Epithelial cell of prostate (primary cell): ENCODE measurements at regions not wholly inside any gene's neighbourhood (a gene's known extent, or its start where the extent isn't known, plus 50 kb on each side); places are given as distances from the start of the nearest gene placed in this dataset.
"Not testable (repeated sequence)": the region's sequence is repeated elsewhere in the genome, so short reads cannot be mapped to it uniquely, and the experiment has no call there.

Source experiments
- DNase-seq: peaks from one replicate; pipeline ENCODE4 v3.0.0-alpha.2; 2011; ENCODE audit warnings: low read depth, low spot score
- H3K27ac ChIP-seq: fragments of 450-650 bp; 2 replicates; pipeline ENCODE4 v1.5.1; 2017; ENCODE audit warnings: mild to moderate bottlenecking

DNA sequence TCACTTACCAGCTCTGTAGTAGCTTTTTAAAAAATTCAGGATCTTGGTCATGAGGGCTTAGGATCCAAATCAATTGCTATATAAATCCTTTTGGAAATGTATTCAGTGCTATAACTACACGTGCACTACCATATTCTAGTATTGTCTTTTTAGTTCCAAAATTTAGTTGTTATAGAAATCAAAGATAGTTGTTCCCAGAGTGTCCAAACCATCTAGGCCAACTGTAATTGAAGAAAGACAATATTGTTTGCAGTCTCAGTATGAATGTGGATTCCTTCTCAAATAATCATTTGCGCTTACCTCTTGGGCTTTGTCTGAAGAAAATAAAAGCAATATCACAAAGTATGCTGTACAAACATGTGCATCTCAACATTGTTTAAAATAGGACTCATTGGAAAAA is 184.1 kb upstream of the EDNRB start:
- DNase-seq = no peak
- H3K27ac ChIP-seq = no peak overlapping the region

DNA sequence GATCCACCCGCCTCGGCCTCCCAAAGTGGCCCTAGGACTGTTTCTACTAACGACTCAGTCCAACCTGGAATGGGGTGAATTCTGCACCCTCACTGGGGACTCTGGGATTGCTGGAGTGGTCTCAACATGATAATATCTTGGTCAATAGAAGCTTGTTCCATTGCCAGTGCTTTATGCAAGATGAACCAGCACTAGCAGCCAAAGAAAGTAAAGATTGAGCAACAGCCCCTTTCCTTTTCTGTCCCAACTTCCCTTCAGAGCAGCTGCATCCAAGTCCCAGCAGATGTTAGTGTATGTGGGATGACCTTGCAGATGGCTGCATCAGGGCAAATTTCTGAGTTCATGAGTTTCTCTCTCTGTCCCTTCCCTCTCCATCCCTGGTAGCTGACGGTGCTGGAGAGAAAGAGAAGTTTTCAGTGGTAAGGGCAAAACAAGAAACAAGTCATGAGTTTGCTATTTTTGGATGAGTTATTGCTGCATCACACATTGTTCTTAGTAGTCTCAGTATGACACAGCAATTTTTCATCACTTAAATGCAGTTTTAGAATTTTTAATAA is 183.6 kb upstream of the EDNRB start:
- H3K27ac ChIP-seq = no peak overlapping the region
- DNase-seq = no peak

DNA sequence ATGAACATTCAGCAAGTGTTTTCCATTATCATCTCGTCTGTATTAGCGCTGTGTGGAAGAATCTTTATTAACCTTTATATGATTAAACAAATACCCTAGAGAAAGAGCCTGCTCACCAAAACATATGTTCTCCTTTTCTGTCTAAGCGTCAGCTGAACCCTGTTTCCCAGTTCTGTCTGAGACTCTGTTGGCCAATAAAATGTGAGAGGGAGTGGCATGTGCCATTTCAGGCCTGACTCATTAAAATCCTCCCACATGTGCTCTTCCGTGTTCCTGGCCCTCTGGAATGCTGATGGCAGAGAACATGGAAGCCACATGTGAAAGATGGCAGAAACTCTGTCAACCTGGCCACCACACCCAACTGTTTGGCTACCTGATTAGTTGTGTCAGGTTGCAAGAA is 181.9 kb upstream of the EDNRB start:
- no peak overlapping the region for H3K27ac ChIP-seq
- no peak for DNase-seq

DNA sequence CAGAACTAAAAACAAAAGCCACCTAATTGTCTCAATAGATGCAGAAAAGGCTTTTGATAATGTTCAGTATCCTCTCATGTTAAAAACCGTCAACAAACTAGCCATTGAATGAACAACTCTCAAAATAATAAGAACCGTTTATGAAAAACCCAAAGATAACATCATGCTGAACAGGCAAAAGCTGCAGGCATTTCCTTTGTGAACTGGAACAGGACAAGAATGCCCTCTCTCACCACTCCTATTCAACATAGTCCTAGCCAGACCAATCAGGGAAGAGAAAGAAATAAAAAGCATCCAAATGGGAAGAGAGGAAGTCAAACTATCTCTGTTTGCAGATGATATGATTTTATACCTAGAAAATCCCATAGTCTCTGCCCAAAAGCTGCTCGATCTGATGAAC is 179.6 kb upstream of the EDNRB start:
- DNase-seq = no peak
- no peak overlapping the region for H3K27ac ChIP-seq

DNA sequence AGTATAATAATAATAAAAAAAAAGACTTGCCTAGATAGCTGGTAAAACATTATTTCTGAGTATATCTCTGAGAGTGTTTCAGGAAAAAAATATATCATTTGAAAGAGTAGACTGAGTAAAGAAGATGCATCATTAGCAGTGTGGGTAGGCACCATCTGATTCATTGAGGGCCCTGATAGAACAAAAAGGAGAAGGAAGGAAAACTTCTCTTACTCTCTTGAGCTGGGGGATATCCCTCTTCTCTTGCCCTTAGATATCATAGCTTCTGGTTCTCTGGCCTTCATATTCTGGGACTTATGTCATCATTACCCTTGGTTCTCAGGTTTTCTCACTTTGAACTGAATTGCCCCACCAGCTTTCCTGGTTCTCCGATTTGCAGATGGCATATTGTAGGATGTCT is 177.6 kb upstream of the EDNRB start:
- no peak for DNase-seq

DNA sequence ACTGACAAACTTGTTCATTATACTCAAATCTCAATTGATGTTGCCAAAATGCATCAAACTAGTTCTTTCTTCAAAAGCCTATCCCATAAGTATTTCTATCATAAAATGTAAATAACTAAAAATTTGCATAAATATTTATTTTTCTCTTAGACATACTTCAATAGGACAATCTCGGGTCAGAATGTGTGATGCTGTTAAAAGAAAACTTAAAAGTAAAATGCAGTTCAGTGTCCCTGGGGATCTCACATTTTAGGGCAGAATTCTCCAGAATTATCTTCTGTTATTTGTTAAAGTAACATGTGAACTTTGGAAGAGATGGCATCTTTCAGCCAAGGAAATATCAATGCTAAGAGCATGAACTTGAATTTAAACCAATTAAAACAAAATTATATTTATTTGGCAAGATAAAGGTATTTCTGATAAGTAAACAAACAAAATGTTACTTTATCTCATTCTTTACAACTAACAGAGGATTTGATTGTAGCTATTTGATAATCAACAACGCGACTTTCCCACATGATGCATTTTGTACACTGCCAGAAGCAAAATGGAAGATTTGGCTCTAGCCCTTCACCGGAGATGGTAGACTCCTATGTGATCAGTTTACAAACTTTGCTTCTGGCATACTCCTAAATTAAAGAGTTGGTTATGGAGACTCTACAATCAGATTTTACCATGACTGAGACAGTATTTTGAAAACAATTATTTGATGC is 169.5 kb upstream of the EDNRB start:
- DNase-seq = no peak
- no peak overlapping the region for H3K27ac ChIP-seq

More for the DNA sequence above, 177.6 kb upstream of the EDNRB start:
- H3K27ac ChIP-seq = no peak overlapping the region

DNA sequence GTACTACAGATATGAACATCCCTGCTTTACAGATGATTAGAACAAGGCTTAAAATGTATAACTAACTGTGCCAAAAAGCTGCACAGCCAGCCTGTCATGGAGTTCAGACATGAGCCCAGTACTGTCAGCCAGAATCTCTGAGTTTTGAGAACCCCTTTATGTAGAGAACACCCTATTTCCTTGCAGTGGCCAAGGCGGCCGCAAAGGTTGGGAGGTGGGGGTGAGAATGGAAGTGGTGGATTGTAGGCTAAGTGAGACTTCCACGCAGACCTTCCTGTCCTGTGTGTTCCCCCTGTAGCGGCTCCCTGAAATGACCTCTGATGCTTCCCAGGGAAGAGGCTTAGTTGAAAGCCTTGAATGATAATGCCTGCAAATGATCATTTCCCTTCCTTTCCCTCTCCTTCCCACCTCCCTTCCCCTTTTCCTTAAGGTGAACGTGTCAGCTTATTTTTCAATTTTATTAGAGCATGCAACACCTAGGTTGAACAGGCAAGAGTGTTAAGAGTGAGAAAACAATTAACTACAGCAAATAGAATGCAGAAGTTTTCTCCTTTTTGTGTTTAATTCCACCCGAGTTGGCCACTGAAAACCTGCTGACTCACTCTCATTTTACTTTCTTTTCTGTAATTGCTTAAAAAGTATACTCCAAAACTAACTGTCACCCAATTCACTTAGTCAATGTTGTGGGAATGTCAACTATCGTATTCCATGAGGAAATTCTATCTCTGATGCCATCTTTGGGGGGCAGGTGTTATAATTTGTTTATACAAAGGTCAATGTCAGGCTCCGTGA is 167.0 kb upstream of the EDNRB start:
- no peak for DNase-seq
- H3K27ac ChIP-seq = no peak overlapping the region

DNA sequence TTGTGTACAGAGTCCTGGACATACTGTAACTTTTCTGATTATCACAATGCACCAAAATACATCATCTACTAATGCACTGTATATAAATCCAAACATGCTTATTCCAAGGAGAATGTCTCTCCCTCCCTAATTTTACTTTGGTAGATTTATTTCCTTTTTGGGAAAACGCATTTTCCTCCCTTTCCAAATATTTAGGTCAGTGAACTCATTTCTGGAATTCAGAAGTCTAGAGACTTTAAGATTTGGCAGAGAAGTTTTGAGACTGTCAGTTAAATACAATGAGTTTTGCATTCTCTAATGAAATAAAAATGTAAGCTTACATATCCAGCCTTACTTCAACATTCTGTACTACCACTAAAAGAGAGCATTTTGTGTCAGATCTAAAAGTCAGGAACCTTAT is 165.8 kb upstream of the EDNRB start:
- H3K27ac ChIP-seq = no peak overlapping the region
- DNase-seq = no peak

DNA sequence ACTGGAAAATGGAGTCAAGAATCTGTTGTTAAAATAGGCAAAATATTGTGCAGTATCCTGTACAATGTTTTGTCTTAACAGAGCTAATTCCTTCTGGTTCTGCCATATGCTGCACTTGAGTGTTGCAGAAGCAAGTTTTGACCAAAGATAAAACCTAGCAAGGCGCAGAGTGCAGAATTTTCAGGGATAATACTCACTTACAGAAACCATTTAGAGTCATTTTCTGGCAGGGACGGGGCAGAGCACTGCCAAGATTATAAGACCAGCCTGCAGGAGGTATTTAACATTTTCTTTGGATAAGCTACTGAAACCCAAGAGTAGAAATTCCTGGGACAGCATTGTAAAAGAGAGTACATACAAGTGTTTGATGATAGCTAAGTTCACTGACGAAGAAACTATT is 159.5 kb upstream of the EDNRB start:
- DNase-seq = no peak
- H3K27ac ChIP-seq = no peak overlapping the region

DNA sequence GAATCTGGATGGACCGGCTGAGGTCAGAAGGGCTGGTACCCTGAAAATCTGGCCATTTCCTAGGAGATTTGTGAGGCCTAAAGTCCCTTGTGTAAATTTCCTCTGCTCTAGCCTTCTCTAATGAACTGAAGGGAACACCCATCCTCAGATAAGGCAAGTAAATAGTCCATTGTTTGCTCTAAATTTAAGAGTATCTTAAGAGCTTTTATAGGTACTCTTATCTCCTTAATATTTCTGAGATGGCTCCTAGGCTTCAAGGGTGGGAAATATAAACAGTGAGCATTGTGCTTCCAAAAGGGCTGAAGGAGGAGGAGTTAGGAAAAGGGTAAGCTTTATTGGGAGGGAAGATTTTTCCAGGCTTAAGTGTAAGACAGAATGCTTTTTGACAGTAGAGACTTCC is 148.7 kb upstream of the EDNRB start:
- DNase-seq = no peak
- no peak overlapping the region for H3K27ac ChIP-seq

DNA sequence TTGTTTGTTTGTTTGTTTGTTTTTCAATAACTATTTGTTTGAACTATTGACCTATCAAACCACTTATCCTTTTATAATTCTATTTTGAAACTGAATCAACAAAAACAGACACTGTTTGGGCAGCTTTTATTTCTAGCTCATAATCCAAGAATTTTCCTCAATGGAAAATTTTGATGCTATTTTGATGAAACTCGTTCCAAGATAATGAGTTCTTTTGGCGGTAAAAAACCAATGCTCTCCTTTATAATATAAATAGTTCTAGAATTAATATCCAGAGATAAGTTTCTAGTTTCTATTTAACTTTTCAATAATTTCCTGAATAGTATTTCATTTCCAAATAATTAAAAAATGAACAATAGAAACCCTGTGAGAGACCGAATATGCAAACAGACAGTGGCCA is 146.5 kb upstream of the EDNRB start:
- no peak for DNase-seq
- H3K27ac ChIP-seq = no peak overlapping the region

DNA sequence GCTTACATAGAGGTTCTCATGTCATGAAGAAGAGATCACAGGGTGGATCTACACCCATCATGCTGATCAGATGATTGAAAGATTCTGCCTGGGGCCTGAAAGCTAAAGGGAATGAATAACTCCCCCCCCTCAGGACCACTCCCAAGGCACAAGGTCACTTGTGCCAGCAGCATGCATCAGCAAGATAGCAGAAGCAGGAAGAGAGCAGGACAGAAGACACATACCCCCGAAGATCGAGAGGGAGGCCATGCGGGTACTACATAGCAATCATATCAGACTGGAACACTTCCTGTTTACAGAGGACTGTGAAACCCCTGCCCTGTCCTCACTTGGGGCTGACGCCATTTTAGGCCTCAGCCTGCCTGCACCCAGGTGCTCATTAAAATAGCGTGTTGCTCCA is 143.2 kb upstream of the EDNRB start:
- DNase-seq = no peak
- no peak overlapping the region for H3K27ac ChIP-seq

DNA sequence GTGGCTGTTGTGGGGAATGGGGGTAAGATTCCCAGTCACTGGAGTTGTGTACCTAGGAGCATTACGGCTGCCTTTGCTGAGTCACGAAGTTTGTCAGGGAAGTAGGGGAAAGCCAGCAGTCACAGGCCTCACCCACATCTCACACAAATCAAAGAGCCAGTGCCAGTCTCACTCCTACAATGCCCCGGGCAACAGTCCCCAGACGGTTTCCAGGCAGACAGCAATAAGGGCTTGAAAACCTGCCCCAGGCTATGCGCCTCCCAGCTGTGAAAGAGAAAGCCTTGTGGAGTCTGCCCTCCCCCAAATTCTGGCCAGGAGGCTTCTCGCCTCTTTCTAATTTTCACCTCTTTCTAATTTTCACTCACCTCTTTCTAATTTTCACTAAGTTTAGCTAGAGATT is 142.3 kb upstream of the EDNRB start:
- no peak for DNase-seq
- H3K27ac ChIP-seq = no peak overlapping the region

DNA sequence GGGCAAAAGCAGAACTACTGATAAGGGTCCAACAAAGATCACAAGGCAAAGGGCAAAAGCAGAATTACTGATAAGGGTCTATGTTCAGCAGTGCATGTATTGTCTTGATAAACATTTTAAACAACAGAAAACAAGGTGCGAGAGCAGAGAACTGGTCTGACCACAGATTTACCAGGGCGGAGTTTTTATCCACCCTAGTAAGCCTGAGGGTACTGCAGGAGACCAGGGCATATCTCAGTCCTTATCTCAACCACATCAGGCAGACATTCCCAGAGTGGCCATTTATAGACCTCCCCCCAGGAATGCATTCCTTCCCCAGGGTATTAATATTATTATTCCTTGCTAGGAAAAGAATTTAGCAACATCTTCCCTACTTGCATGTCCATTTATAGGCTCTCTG is 138.2 kb upstream of the EDNRB start:
- not testable (repeated sequence) for DNase-seq, H3K27ac ChIP-seq

DNA sequence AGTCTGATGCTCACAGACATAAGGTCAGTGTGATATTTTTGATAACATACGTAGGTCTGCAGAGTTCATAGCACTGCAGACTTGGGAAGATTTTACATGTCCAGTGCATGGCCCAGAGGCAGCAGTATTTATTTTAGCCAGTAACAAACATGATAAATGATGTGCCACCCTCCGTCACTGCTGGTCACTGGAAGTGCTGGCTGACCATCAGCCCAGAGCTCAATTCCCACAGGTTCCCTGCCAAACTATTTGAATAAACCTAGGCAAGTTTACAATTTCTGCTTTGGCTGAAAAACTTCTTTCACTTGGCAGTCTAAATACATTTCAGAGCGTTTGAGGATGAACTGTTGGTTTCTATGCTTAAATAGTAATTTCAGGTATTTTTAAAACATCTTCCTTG is 135.5 kb upstream of the EDNRB start:
- H3K27ac ChIP-seq = no peak overlapping the region
- DNase-seq = no peak

DNA sequence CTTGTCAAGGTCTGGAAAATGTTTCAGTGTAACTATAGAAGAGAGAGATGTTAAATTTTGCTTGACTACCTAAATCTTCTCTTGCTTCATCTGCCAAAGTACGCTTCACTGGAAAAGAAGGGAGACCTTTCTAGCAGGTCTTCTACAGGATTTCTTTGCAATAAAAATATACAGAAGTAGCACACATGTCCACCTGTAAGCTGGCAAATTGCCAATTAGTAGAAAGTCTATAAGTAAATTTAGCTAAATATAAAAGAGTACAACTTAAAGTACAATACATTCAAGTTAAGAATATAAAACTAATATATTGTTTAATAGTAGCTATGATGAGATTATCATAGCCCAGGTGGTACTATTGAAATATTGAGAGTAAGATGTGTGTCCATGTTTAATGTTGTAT is 128.5 kb upstream of the EDNRB start:
- no peak overlapping the region for H3K27ac ChIP-seq
- DNase-seq = no peak

DNA sequence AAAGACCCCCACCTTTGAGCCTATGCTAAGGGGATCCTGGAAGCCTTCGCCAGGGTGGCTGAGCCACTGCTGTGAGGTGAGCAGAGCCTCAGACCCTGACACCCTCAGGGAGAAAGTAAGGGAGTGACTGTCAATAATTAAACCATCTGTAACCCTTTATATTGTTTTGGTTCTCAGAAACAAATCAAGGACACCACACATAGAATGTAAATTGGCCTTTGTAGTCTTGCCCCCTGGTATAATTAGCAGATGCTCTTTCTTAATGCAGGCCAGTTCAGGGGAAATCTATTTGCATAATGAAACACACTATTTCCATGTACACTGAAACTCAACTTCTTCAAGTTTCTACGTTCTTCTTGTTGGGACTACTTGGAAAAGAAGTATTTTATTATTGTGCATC is 127.7 kb upstream of the EDNRB start:
- DNase-seq = no peak
- no peak overlapping the region for H3K27ac ChIP-seq

DNA sequence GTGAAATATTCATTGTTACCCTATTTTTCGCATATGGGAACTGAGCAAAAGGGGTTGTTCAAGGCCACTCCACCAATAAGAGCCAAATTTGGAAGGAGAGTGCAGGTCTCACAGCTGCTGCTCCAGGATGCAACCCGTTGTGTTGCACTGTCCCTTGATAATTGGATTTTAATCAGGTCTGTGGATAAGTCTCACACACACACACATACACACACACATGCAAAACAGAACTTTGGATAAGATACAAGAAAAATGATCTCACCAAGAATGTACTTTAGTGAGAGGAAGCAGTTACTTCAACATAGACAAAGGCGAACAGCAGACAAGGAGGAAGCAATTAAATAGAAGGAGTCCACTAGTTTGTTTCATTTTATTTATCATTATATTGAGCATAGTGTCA is 127.3 kb upstream of the EDNRB start:
- DNase-seq = no peak
- no peak overlapping the region for H3K27ac ChIP-seq

DNA sequence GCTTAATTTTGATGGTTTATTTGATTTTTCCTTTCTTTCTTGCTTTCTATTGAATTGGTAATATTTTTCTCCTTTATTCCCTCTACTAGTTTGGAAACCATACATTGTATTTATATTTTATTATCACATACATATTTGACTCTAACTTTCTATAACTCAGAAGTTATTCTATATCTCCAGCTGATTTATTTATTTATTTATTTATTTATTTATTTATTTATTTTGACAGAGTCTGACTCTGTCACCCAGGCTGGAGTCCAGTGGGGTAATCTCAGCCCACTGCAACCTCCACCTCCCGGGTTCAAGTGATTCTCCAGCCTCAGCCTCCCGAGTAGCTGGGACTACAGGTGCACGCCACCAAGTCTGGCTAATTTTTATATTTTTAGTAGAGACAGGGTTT is 122.7 kb upstream of the EDNRB start:
- not testable (repeated sequence) for DNase-seq, H3K27ac ChIP-seq

DNA sequence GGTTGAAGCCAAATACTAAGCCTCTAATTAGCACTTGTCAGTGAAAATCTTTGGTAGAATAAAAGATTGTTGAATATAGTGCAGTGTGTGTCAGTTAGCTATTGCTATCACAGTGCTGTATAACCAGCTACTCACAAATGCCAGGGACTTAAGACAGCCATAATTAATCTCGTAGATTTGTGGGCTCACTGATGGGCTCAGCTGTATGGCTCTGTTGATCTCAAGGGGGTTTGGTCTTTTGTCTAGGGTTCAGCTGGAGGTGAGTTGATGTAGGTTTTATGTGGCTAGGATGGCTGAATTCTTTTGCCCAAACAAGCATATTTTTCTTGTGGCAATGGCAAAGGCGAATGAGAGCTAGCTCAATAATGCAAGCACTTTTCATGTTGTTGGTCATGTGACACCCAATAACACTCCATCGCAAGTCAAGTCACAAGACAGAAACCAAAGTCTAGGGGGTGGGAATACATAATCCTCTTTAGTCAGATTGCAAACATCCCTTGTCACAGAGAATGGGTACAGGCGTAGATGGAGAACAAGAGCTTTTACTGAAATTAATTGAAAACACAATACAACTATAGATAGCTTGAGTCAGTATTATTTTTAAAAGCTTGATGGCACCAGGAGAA is 121.7 kb upstream of the EDNRB start:
- no peak overlapping the region for H3K27ac ChIP-seq
- DNase-seq = no peak

DNA sequence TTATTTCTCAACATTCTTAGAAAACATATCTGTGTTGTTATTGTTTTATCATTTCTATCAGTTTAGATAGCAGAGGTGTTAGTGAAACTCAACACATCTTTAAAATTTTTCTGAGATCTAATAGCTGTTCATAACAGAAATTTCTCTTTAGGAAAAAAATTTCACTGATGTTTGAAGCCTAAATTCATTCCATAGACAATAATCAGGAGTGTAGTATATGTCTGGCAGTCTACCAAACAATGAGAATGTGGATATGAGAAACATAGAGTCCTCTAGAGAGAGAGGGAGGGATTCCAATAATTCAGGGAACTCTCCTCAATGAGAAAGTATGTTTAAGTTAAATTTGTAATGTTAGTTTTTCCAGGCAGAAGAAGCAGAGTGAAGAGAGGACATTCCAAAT is 118.2 kb upstream of the EDNRB start:
- no peak for DNase-seq
- no peak overlapping the region for H3K27ac ChIP-seq
